ENCODE measurements at regions not wholly inside any gene's neighbourhood (a gene's known extent, or its start where the extent isn't known, plus 50 kb on each side); places are given as distances from the start of the nearest gene placed in this dataset.

DNA sequence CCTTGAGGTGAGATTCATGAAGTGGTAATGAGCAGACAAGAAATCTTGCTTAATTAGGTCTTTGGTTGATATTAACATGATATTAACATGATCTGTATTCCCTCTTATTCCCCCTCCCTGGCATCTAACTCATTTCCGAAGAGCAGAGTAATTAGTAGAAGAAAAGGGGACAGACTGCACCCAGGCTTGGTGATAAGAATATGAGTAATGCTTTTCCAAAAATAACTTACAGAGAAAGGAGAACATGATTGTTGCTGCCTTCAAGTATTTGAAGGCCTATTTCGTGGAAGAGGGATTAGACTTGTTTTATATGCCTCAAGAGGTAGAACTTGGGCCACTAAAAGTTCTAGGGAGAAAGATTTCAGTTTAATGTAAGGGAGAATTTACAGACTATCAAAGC is 130.6 kb upstream of the ATP5MC3 start:
- 51% methylated on average over 2 of the region's 2 CpGs for WGBS, 2 donors

DNA sequence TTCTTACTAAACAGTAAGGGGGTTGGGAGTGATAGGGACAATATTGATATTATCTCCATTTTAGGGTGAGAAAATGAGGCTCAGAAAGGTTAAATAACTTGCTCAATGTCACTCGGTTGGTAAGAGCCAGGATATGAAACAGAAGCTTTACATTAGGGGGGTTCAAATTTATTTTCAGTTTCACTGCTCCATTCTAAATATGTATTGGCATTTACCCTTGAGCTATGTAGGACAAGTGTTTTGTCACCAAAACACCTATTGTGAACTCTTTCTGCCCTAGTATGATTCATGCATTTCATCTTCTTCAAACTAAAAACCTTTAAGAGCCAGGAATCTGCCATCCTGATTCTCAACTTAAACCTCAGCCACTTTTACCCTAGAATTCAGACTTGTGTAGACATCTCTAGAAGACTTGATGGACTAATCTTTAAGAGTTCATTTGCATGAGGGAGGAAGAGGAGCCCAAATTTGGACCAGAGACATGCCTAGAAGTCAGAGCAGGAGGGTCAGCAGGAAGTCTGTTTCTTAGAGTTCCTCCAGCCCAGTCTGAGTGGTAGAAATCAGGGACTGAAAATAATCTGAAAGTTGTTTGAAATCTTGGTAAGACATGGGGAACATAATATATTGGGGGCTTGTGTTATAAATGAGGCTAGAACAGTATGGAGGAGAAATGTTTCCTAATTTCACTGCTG is 129.4 kb upstream of the ATP5MC3 start:
- Histone ChIP-seq H3K27me3 (no peaks in the 10 kb centered on the region), H3K4me1 (no peaks in the 10 kb centered on the region), H3K4me3 (no peak overlapping the region), H3K27ac (no peak overlapping the region), H3K36me3 (no peaks in the 10 kb centered on the region), H3K9me3 (no peaks in the 10 kb centered on the region)
- ATAC-seq (ENCODE audit: low FRiP score in 2 of 2) (no peak), DNase-seq (no peak)
- WGBS, 2 donors, result 70 to 78% methylated on average over 1 of the region's 1 CpG
- no peak for TF ChIP-seq EP300 (IDR thresholded peaks at IDR 0.05)

More for the DNA sequence above, 130.6 kb upstream of the ATP5MC3 start:
- no peaks in the 10 kb centered on the region for H3K4me1 ChIP-seq
- H3K27ac ChIP-seq, result no peak overlapping the region
- no peak overlapping the region for H3K4me3 ChIP-seq
- TF ChIP-seq POLR2AphosphoS5 (IDR thresholded peaks at IDR 0.05), result no peak
- TF ChIP-seq POLR2A (IDR thresholded peaks at IDR 0.05), result no peak
- TF ChIP-seq, protein P1, sequence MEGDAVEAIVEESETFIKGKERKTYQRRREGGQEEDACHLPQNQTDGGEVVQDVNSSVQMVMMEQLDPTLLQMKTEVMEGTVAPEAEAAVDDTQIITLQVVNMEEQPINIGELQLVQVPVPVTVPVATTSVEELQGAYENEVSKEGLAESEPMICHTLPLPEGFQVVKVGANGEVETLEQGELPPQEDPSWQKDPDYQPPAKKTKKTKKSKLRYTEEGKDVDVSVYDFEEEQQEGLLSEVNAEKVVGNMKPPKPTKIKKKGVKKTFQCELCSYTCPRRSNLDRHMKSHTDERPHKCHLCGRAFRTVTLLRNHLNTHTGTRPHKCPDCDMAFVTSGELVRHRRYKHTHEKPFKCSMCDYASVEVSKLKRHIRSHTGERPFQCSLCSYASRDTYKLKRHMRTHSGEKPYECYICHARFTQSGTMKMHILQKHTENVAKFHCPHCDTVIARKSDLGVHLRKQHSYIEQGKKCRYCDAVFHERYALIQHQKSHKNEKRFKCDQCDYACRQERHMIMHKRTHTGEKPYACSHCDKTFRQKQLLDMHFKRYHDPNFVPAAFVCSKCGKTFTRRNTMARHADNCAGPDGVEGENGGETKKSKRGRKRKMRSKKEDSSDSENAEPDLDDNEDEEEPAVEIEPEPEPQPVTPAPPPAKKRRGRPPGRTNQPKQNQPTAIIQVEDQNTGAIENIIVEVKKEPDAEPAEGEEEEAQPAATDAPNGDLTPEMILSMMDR (IDR thresholded peaks at IDR 0.05), result no peak
- no peak for TF ChIP-seq EP300 (IDR thresholded peaks at IDR 0.05)
- ATAC-seq (ENCODE audit: low FRiP score in 2 of 2), result no peak
- no peaks in the 10 kb centered on the region for H3K9me3 ChIP-seq
- DNase-seq, result no peak
- H3K36me3 ChIP-seq, result no peaks in the 10 kb centered on the region
- no peaks in the 10 kb centered on the region for H3K27me3 ChIP-seq

DNA sequence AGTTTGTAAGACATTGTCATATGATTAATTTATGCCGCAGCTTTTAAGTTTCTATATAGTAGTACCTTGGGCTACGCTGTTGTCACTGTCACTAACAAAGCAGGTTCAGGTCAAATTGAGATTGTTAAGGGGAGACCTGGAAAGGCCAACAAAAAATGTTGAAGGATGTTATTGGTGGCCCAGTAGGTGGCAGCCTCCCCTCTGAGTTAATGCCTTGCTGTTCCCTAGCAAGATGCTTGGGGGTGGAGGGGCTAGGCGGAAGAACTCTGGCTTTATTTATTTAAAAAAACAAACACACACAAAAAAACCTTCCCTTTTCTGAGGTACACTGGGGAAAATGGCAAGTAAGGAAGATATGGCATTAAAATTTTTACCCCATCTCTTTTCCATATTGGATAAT is 128.3 kb upstream of the ATP5MC3 start:
- Histone ChIP-seq H3K27me3 (no peaks in the 10 kb centered on the region), H3K4me1 (no peaks in the 10 kb centered on the region), H3K4me3 (no peak overlapping the region), H3K36me3 (no peaks in the 10 kb centered on the region), H3K9me3 (no peaks in the 10 kb centered on the region), H3K27ac (no peak overlapping the region)
- WGBS, 2 donors, result 53 to 55% methylated on average over 3 of the region's 3 CpGs
- DNase-seq (no peak), ATAC-seq (ENCODE audit: low FRiP score in 2 of 2) (no peak)
- TF ChIP-seq, protein P1 (IDR thresholded peaks at IDR 0.05), result no peak
- TF ChIP-seq EP300 (IDR thresholded peaks at IDR 0.05) (no peak), POLR2AphosphoS5 (IDR thresholded peaks at IDR 0.05) (no peak), POLR2A (IDR thresholded peaks at IDR 0.05) (no peak)

DNA sequence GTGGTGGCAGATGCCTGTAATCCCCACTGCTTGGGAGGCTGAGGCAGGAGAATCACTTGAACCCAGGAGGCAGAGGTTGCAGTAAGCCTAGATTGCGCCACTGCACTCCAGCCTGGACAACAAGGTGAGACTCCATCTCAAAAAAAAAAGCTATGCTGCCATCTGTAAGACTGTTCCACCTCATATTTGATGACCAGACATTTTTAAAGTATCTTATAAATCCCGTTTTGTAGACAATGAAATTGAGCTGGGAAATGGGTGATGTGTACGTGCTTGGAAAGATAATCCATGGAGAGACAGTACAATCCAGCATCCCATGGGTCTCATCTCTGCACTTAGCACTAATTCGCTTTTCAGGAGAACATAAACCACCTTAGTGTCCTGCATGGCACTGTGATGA is 126.5 kb upstream of the ATP5MC3 start:
- Histone ChIP-seq H3K27me3 (no peaks in the 10 kb centered on the region), H3K36me3 (no peaks in the 10 kb centered on the region), H3K4me3 (no peak overlapping the region), H3K27ac (no peak overlapping the region), H3K9me3 (no peaks in the 10 kb centered on the region), H3K4me1 (no peaks in the 10 kb centered on the region)
- no peak for TF ChIP-seq POLR2A (IDR thresholded peaks at IDR 0.05)
- TF ChIP-seq POLR2AphosphoS5 (IDR thresholded peaks at IDR 0.05), result no peak
- no peak for TF ChIP-seq EP300 (IDR thresholded peaks at IDR 0.05)
- TF ChIP-seq, protein P1 (IDR thresholded peaks at IDR 0.05), result no peak
- no peak for ATAC-seq (ENCODE audit: low FRiP score in 2 of 2)
- 82 to 88% methylated on average over 4 of the region's 4 CpGs for WGBS, 2 donors
- DNase-seq, result no peak

DNA sequence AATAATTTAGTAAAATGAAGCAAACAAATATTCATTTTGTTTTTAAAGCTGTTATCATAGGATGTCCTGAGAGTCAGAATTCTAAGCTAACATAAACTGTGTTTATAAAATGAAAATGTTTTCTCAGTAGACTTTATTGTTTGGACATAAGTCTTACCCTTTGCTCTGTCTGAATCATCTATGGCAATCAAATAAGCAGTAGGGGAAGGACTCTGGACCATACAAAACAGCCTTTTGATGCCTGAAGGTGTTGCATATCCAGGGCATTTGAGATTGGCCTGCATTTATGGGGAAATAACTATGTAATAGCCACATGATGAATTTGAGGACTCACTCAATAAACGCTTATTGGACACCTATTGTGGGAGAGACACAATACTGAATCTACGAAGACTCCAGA is 123.0 kb upstream of the ATP5MC3 start:
- no peak for ATAC-seq (ENCODE audit: low FRiP score in 2 of 2)
- Histone ChIP-seq H3K27ac (no peak overlapping the region), H3K36me3 (no peaks in the 10 kb centered on the region), H3K9me3 (no peaks in the 10 kb centered on the region), H3K4me3 (no peak overlapping the region), H3K4me1 (no peaks in the 10 kb centered on the region), H3K27me3 (no peaks in the 10 kb centered on the region)
- 87 to 100% methylated on average over 2 of the region's 2 CpGs for WGBS, 2 donors
- DNase-seq, result no peak
- no peak for TF ChIP-seq POLR2A (IDR thresholded peaks at IDR 0.05)
- TF ChIP-seq POLR2AphosphoS5 (IDR thresholded peaks at IDR 0.05), result no peak
- TF ChIP-seq, protein P1 (IDR thresholded peaks at IDR 0.05), result no peak
- no peak for TF ChIP-seq EP300 (IDR thresholded peaks at IDR 0.05)
